GM19035 (cell line): ENCODE measurements at regions not wholly inside any gene's neighbourhood (a gene's known extent, or its start where the extent isn't known, plus 50 kb on each side); places are given as distances from the start of the nearest gene placed in this dataset.
"Not testable (repeated sequence)": the region's sequence is repeated elsewhere in the genome, so short reads cannot be mapped to it uniquely, and the experiment has no call there.

Source experiments
- ATAC-seq: cut with Tn5 transposase; IDR thresholded peaks from one replicate; pipeline ENCODE4 v1.9.1; 2021; ENCODE audit not compliant: unreplicated experiment

DNA sequence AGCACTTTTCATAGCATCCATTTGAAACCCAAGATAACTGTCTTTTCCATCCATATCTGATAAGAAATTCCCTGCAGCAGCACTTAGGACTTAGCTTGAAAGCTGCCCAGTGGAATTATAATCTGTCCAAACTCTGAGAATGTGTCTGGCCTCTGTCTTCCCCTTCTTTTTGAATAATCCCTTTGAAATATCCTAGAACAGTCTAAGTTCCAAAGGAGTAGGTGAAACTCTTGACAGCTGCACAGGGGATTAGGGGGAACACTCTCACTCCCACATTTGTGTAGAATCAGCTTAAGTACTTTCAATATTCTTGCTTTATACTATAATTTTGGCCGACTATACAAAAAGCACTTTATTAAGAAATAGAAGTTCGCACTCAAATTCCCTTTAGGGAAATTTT lies 157.7 kb downstream of the PAPSS1 start:
- ATAC-seq: no peak

DNA sequence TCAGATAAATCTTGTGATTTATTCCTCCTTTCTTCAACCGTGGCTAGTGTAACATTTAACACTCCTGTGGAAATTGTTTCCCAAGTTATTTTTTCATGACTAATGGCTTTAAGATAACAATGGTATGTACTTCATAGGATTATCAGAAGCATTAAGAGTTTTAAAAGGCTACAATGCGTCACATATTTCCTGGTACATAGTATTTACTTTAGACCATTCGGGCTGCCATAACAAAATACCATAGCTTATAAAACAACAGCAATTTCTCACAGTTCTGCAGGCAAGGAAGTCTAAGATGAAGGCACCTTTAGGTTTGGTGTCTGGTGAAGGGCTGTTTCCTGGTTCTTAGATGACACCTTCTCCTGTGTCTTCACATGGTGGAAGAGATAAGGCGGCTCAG lies 158.6 kb downstream of the PAPSS1 start:
- no peak for ATAC-seq

DNA sequence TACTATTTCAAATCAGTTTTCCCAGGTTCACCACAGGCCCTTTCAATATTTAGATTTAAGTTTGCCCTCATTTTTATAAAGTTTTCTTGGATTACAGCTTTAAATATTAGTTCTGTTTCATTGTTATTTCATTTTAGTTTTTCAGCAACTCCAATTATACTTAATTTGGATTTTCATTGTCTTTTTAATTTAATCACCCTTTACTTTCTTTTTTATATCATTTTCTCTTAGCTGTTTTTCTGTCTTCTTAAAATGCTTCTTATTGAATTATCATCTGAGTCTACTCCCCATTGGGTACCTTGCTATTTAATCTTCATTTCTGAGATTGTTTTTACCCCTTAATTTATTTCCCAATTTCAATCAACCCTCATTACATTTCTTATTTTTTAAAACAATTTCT lies 160.4 kb downstream of the PAPSS1 start:
- no peak for ATAC-seq

DNA sequence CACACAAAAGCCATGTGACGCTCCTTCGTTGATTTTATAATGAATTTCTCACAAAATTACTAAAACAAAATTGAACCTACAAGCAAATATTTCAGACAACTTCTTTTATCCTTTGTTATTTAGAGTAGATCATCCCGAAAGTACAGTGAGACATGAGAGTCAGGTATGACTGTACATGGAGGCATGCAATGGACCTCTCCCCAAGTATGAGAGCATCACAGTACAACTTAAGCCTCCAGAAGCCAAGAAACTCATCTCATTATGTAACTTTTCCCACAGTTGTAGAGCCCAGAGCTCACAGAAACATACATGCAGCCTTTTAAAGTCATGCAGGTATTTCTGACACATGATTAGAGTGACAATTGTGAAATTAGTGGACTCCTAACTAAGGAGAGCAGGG lies 167.7 kb downstream of the PAPSS1 start:
- no peak for ATAC-seq

- ATAC-seq: no peak
These were observed 171.7 kb downstream of the PAPSS1 start for GRCh38 chr4:107548211-107548905.

DNA sequence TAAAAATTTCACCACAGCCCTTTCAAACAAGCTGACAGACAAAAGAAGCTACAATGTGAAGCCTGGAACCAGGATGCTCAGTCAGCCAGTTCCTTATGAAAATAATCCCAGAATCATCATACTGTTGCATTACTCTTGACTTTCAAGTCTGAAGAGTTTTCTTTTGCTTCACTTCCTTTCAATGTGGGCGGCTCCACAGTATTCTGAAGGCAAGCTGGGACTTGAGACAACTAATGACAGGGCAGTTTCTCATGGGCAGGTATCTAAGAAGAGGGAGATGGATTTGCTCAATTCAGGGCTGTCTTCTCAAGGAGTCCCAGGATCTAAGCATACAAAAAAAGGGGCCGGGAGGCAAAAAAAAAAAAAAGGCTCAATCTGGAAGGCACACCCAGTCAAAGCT lies 173.4 kb downstream of the PAPSS1 start:
- ATAC-seq: no peak

DNA sequence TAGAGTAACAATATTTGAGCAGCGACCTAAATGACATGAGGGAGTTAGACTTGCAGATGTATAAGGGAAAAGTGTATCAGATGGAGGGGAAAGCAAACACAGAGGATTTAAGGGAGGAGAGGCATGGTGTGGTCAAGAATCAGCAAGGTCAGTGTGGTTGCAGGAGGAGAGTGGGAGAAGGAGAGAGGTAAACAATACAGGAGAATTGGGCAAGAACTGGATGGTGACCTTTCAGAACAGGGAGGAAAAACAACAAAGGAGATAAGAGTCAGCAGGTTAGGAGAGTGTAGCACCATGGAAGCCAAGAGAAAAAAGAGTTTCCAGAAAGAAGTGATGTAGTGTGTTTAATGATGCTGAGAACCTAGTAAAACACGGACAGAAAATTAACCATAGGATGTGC lies 178.5 kb downstream of the PAPSS1 start:
- no peak for ATAC-seq

GRCh38 chr4:107531927-107532326 lies 188.1 kb downstream of the PAPSS1 start:
- ATAC-seq: no peak

- no peak for ATAC-seq
These were observed 199.7 kb downstream of the PAPSS1 start for GRCh38 chr4:107520368-107520767.

- no peak for ATAC-seq
These were observed 201.0 kb downstream of the PAPSS1 start for GRCh38 chr4:107519053-107519452.

- ATAC-seq: no peak
These were observed 202.0 kb downstream of the PAPSS1 start for GRCh38 chr4:107518076-107518475.

DNA sequence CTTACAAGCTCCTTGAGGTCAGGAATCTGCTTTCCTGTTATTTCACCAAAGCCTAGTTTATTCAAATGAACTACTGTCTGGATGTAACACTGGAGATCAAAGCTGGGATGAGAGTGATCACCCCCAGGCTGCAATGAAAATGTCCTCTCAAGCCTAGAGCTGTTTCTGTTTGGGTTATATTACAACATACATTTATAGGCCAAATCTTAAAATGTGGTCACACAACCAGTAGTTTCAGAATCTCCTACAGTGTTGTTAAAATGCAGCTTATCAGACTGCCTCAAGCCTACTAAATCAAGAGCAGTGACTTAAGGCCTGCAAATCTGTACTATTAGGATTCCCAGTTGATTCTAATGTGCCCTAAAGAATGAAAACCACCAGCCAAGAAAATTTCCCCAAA lies 207.5 kb downstream of the PAPSS1 start:
- no peak for ATAC-seq

DNA sequence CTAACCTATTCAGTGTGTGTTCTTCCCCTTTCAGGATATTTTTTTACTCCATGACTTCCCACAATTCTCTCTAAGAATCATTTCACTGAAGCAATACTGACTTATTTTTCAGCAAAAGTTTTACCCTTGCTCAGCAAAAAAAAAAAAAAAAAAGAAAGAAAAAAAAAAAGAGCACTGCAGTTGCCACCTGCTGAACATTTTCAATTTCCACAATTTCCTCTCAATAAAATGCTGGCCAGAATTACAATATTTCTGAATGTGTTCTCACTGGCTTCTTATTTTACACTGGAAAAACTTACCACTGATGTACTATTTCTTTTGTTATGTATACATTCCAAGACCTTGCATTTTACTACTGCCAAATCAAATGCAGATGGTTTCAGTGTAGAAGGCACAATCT lies 210.4 kb downstream of the PAPSS1 start:
- no peak for ATAC-seq

DNA sequence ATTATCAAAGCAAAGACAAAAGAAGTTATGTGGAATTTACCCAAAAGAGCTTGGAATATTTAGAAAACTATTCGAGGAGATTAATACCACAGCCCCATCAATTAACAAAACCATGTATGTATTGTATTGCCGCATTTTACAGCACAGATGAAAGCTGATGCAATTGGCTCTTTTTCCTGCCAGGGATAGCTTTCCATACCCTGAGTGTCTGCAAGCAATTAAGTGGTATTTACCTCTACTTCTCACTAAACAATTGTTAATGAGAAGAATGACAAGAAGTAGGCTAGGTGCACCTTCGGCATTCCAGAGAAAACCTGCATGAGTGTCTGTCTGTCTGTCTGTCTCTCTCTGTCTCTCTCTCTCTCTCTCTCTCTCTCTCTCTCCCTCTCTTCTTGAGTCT lies 219.5 kb downstream of the PAPSS1 start:
- ATAC-seq: no peak

- ATAC-seq: peak; percentile 85
These were observed 223.0 kb downstream of the PAPSS1 start for GRCh38 chr4:107497054-107497453.

DNA sequence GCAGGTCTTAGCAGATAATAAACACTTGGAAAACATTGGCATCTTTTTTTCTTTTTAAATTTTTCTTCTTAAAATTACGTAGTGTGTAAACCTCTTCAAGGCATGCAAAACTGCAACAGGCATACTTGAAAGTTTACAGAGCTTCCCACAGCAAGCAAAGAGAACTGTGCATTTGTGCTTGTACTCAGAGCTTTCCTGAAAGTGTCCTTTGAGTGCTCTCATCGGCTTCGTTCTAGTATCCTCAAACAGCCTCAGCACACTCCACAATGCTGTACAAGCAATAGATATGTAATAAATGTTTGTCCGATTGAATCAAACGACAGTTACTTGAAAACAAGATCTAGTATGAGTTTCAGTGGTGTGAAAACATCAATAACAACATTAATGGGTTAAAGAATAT lies 227.5 kb downstream of the PAPSS1 start:
- ATAC-seq: no peak

DNA sequence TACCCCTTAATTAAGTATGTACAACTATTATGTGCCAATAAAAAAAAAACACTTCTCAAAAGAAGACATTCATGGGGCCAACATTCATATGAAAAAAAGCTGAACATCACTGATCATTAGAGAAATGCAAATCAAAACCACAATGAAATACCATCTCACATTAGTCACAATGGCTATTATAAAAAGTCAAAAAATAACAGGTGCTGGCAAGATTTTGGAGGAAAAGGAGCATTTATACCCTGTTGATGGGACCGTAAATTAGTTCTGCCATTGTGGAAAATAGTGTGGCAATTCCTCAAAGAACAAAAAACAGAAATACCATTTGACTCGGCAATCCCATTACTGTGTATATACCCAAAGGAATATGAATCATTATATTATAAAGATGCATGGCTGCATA lies 229.9 kb downstream of the PAPSS1 start:
- no peak for ATAC-seq

GRCh38 chr4:107483621-107484020 lies 236.4 kb downstream of the PAPSS1 start:
- ATAC-seq: not testable (repeated sequence)

DNA sequence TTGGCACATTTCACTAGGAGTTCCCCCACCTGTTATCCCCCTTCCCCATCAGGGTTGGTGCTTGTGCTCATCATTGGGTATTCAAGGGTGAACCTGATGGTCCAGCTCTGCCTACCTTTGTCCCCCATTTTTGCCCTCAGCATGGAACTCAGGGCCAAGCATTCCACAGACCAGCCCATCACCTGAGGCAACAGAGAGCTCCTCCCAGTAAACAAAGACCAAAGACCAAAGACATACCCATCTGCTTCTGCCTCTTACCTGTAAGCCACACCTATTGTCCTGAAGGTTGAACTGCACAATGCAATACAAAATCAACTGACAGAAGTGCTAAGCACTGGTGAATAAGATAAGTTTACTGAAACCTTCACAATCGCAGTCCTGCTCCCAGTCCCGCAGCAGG lies 237.5 kb downstream of the PAPSS1 start:
- no peak for ATAC-seq

GRCh38 chr4:107478327-107478980 lies 241.6 kb downstream of the PAPSS1 start:
- ATAC-seq: no peak

DNA sequence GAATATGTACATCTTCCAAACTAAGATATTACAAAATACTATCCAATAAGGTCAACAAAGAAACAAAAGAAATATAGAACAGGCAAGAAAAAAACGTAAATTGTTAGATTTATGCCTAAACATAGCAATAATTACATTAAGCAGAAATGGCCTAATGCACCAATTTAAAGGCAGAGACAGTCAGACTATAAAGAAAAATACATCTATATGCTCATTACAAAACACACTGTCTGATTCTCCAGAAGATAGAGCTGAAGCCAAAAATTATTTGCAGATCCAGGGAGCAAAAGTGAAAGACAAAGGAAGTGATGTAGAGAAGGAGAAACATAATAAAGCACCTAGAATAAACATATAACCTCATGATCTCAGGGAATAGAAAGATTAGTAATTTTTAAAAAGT lies 246.9 kb downstream of the PAPSS1 start:
- ATAC-seq: no peak

- ATAC-seq: no peak
These were observed 247.6 kb downstream of the PAPSS1 start for GRCh38 chr4:107472265-107472948.
